ENCODE measurements at regions not wholly inside any gene's neighbourhood (a gene's known extent, or its start where the extent isn't known, plus 50 kb on each side); places are given as distances from the start of the nearest gene placed in this dataset.

DNA sequence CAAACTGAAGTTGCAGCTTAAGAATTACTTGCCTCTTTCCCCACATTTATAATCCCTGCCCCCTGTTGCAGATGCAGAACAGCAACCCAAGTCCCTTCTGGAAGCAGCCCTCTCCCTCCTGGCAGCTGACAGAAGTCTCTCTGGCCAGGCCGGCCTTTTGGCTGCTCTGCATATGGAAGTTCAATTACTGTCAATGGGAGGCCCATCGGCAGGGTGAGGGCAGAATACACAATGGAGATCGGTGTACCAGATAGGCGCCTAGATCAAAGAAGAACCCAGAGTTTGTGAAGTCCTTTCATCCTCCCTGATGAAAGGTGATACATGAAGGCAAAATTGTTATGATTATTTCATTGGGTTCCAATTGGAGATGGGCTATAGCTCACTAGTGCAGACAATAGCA is 327.9 kb upstream of the CTNNB1 start:
- TF ChIP-seq, protein P1, sequence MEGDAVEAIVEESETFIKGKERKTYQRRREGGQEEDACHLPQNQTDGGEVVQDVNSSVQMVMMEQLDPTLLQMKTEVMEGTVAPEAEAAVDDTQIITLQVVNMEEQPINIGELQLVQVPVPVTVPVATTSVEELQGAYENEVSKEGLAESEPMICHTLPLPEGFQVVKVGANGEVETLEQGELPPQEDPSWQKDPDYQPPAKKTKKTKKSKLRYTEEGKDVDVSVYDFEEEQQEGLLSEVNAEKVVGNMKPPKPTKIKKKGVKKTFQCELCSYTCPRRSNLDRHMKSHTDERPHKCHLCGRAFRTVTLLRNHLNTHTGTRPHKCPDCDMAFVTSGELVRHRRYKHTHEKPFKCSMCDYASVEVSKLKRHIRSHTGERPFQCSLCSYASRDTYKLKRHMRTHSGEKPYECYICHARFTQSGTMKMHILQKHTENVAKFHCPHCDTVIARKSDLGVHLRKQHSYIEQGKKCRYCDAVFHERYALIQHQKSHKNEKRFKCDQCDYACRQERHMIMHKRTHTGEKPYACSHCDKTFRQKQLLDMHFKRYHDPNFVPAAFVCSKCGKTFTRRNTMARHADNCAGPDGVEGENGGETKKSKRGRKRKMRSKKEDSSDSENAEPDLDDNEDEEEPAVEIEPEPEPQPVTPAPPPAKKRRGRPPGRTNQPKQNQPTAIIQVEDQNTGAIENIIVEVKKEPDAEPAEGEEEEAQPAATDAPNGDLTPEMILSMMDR (IDR thresholded peaks at IDR 0.05; ENCODE audit: insufficient read depth, low read depth, low read length): no peak
- TF ChIP-seq EZH2 (IDR thresholded peaks at IDR 0.05; ENCODE audit: insufficient read depth, low read length): no peak
